Transverse colon (tissue), 4 donors: ENCODE measurements at regions not wholly inside any gene's neighbourhood (a gene's known extent, or its start where the extent isn't known, plus 50 kb on each side); places are given as distances from the start of the nearest gene placed in this dataset.
A peak's percentile ranks its signal among the peaks of the same experiment; 100 is the strongest.

ENCODE experiments used
- DNase-seq: peaks from one replicate; pipeline ENCODE4 v3.0.0-alpha.2; 2019
- H3K27ac ChIP-seq, 4 donors: fragments of 200-600 bp; sonication (generic); 2 replicates each; pipeline ENCODE4 v1.5.1; 2016 to 2018; ENCODE audit warnings: inconsistent platforms in 4 of 4
- H3K27me3 ChIP-seq: fragments of 200-600 bp; sonication (generic); 2 replicates; pipeline ENCODE4 v1.5.1; 2017; ENCODE audit warnings: inconsistent platforms
- H3K36me3 ChIP-seq, 4 donors: fragments of 200-600 bp; sonication (generic); 2 replicates each; pipeline ENCODE4 v1.5.1; 2017 to 2019; ENCODE audit warnings: inconsistent platforms in 4 of 4
- H3K4me1 ChIP-seq, 4 donors: fragments of 200-600 bp; sonication (generic); 2 replicates each; pipeline ENCODE4 v1.5.1; 2017 to 2020; ENCODE audit warnings: inconsistent platforms in 4 of 4
- H3K4me3 ChIP-seq, 4 donors: fragments of 200-600 bp; sonication (generic); 1 replicate in 1 of 4; 2 replicates in 3 of 4; pipeline versions ENCODE4 v1.5.1 to v1.6.1; 2017 to 2019; ENCODE audit warnings: inconsistent platforms in 4 of 4
- H3K9me3 ChIP-seq, 2 donors: fragments of 200-600 bp; sonication (generic); 2 replicates each; pipeline ENCODE4 v1.5.1; 2017 to 2019; ENCODE audit warnings: inconsistent platforms in 2 of 2
- EP300 ChIP-seq: sonication (generic); formaldehyde crosslinking; IDR thresholded peaks from one replicate; pipeline ENCODE4 v1.6.1; 2017; ENCODE audit warnings: antibody characterized with exemption, low read depth
- POLR2A ChIP-seq: fragments of 450-650 bp; IDR thresholded peaks from one replicate; pipeline ENCODE4 v1.6.1; 2016; ENCODE audit warnings: antibody characterized with exemption, mild to moderate bottlenecking, moderate library complexity
- POLR2AphosphoS5 ChIP-seq, 3 donors: sonication (generic); formaldehyde crosslinking; IDR thresholded peaks; one replicate each; pipeline ENCODE4 v1.6.1; 2016; ENCODE audit warnings: antibody characterized with exemption in 3 of 3
- WGBS, 2 donors: methylation state at CpG; one replicate each; pipeline ENCODE4 v1.1.5; 2018; ENCODE audit warnings: low coverage in 1 of 2; 5-methylcytosine and 5-hydroxymethylcytosine counted together
- in situ Hi-C, 4 donors: fragments of 200-750 bp; cut with MboI; loops; one replicate each; pipeline versions ENCODE4 v1.15.0 to v1.15.1; 2017; ENCODE audit warnings: low sequenced_read_pairs in 3 of 4, low pct_ligation_motif_present in 1 of 4, low pct_unique_long_range_greater_than_20kb in 1 of 4
- intact Hi-C: fragments of 100-400 bp; cut with DNase I; formaldehyde crosslinking; loops from one replicate; pipeline ENCODE4 v1.15.1; 2023; ENCODE audit warnings: low total_unique reads
- TF ChIP-seq, protein P1 (sequence below), 5 experiments: fragments of 200-600 bp in 3 of 5; fragments of 450-650 bp in 2 of 5; sonication (generic) in 3 of 5; IDR thresholded peaks; 1 replicate in 2 of 5; 2 replicates in 3 of 5; pipeline ENCODE4 v1.5.1; 2016 to 2017; ENCODE audit warnings: antibody characterized with exemption in 5 of 5, inconsistent platforms in 3 of 5, mild to moderate bottlenecking in 2 of 5, moderate library complexity in 1 of 5

- no peak overlapping the region for H3K4me3 ChIP-seq
- no peak for DNase-seq
- no peak overlapping the region for H3K27ac ChIP-seq
- intact Hi-C loops (no loop called here), in situ Hi-C loops (no loop called here)
- 67 to 100% methylated on average over 3 of the region's 3 CpGs for WGBS, 2 donors
- no peaks in the 10 kb centered on the region for H3K9me3 ChIP-seq
- H3K36me3 ChIP-seq = no peaks in the 10 kb centered on the region
- H3K27me3 ChIP-seq = no peaks in the 10 kb centered on the region
- TF ChIP-seq, protein P1, sequence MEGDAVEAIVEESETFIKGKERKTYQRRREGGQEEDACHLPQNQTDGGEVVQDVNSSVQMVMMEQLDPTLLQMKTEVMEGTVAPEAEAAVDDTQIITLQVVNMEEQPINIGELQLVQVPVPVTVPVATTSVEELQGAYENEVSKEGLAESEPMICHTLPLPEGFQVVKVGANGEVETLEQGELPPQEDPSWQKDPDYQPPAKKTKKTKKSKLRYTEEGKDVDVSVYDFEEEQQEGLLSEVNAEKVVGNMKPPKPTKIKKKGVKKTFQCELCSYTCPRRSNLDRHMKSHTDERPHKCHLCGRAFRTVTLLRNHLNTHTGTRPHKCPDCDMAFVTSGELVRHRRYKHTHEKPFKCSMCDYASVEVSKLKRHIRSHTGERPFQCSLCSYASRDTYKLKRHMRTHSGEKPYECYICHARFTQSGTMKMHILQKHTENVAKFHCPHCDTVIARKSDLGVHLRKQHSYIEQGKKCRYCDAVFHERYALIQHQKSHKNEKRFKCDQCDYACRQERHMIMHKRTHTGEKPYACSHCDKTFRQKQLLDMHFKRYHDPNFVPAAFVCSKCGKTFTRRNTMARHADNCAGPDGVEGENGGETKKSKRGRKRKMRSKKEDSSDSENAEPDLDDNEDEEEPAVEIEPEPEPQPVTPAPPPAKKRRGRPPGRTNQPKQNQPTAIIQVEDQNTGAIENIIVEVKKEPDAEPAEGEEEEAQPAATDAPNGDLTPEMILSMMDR (IDR thresholded peaks at IDR 0.05) = no peak
- no peak for TF ChIP-seq POLR2AphosphoS5 (IDR thresholded peaks at IDR 0.05)
- TF ChIP-seq EP300 = no peak
- no peak for TF ChIP-seq POLR2A
- H3K4me1 ChIP-seq = no peaks in the 10 kb centered on the region
Observed at GRCh38 chr20:19071446-19071725, 141.1 kb upstream of the SLC24A3 start.

- intact Hi-C loops (no loop called here), in situ Hi-C loops (no loop called here)
- H3K27me3 ChIP-seq = no peaks in the 10 kb centered on the region
- 73 to 93% methylated on average over 2 of the region's 2 CpGs for WGBS, 2 donors
- TF ChIP-seq EP300 = no peak
- TF ChIP-seq POLR2AphosphoS5 (IDR thresholded peaks at IDR 0.05) = no peak
- TF ChIP-seq POLR2A = no peak
- TF ChIP-seq, protein P1 (IDR thresholded peaks at IDR 0.05) = no peak
- H3K27ac ChIP-seq = no peak overlapping the region
- H3K36me3 ChIP-seq = no peaks in the 10 kb centered on the region
- no peak for DNase-seq
- H3K9me3 ChIP-seq = no peaks in the 10 kb centered on the region
- H3K4me3 ChIP-seq = no peak overlapping the region
- no peaks in the 10 kb centered on the region for H3K4me1 ChIP-seq
Observed at GRCh38 chr20:19071902-19072498, 140.4 kb upstream of the SLC24A3 start.

DNA sequence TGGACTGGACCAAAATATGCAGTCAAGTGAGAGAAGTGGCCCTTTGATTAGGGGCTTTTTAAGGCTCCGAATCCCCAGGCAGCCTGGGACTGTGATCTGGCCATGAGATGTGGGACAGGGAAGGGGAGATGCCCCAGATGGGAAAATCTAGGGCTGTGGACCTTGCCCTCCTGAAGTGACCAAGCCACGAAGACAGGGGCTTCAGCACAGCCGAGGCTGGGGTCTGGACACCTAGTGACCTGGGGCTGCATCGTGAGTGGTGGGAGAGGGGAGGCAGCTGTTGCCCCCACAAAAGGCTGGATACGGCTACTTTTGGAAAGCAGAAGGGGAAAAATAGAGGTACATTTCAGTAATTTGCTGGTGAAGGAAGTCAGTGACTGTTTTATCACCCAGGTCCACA, 139.5 kb upstream of the SLC24A3 start:
- TF ChIP-seq EP300 (no peak), POLR2AphosphoS5 (IDR thresholded peaks at IDR 0.05) (no peak), POLR2A (no peak)
- TF ChIP-seq, protein P1 (IDR thresholded peaks at IDR 0.05) = no peak
- Histone ChIP-seq H3K27me3 (no peaks in the 10 kb centered on the region), H3K9me3 (no peaks in the 10 kb centered on the region), H3K27ac (no peak overlapping the region), H3K36me3 (no peaks in the 10 kb centered on the region), H3K4me1 (no peaks in the 10 kb centered on the region), H3K4me3 (no peak overlapping the region)
- no peak for DNase-seq
- intact Hi-C loops (no loop called here), in situ Hi-C loops (no loop called here)
- WGBS, 2 donors = 79 to 100% methylated on average over 3 to 5 of the region's 5 CpGs

DNA sequence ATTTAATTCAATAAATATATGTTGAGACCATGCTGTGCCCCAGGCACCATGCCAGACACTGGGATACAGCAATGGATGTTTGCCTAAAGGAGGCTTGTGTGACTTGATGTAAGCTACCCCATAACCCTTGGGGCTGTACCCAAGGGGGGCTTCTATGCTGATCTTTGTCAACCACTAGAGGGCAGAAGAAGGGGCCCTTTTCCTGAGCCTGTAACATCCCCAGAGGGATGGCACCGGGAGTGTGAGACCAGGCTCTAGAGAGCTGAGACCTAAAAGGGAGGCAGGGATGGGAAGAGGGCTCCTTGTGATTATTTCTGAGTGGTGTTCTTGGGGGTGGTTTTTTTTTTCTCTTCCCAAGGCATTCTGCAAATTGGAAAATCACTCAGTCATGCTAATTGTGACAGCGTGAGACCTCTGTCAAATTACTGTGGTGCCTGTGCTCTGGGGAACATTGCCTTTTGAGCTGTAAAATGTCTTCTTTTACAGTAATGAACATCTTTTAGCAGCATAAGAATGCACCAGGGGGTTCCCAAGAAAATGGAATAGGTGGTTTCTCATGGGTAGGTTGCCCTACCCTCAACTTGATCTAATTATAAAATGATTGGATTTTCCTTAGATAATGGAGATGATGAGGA, 138.7 kb upstream of the SLC24A3 start:
- H3K36me3 ChIP-seq = no peaks in the 10 kb centered on the region
- no peak for DNase-seq
- in situ Hi-C loops = no loop called here

More for the DNA sequence above, 138.7 kb upstream of the SLC24A3 start:
- H3K4me1 ChIP-seq = no peaks in the 10 kb centered on the region
- no peaks in the 10 kb centered on the region for H3K27me3 ChIP-seq
- H3K4me3 ChIP-seq = no peak overlapping the region
- WGBS, 2 donors = 68% methylated on average over 2 of the region's 2 CpGs; no CpG with 5 or more reads in 1 of the 2 donors
- intact Hi-C loops = no loop called here
- H3K27ac ChIP-seq = no peak overlapping the region
- H3K9me3 ChIP-seq = no peaks in the 10 kb centered on the region
- TF ChIP-seq, protein P1 (IDR thresholded peaks at IDR 0.05) = peak in 4 of 5 experiments; percentile 16 to 33 (median 28)
- TF ChIP-seq POLR2AphosphoS5 (IDR thresholded peaks at IDR 0.05) = no peak
- no peak for TF ChIP-seq POLR2A
- no peak for TF ChIP-seq EP300
